HepG2 (cell line): ENCODE measurements at regions not wholly inside any gene's neighbourhood (a gene's known extent, or its start where the extent isn't known, plus 50 kb on each side); places are given as distances from the start of the nearest gene placed in this dataset.

Experiments
- POLR2AphosphoS2 ChIP-seq: IDR thresholded peaks from 2 replicates; pipeline ENCODE4 v1.6.1; 2011; ENCODE audit warnings: low read depth, low read length, improper control_type of control experiment
- STAT6 ChIP-seq: sonication (generic); formaldehyde crosslinking; IDR thresholded peaks from 2 replicates; pipeline ENCODE4 v1.4.0; 2020; ENCODE audit warnings: missing genetic modification reagents, mild to moderate bottlenecking, borderline replicate concordance
- ZKSCAN1 ChIP-seq: fragments of 150-350 bp; IDR thresholded peaks from 2 replicates; pipeline ENCODE4 v1.6.1; 2014; ENCODE audit warnings: low read length

GRCh38 chr7:25882151-25882773 lies 269.7 kb upstream of the NFE2L3 start:
- TF ChIP-seq STAT6 (CRISPR knock-in tag) (no peak), ZKSCAN1 (no peak), POLR2AphosphoS2 (no peak)
